Breast epithelium (tissue), 3 donors: ENCODE measurements at regions not wholly inside any gene's neighbourhood (a gene's known extent, or its start where the extent isn't known, plus 50 kb on each side); places are given as distances from the start of the nearest gene placed in this dataset.

ENCODE experiments used
- POLR2A ChIP-seq: fragments of 450-650 bp; IDR thresholded peaks from one replicate; pipeline ENCODE4 v1.6.1; 2016; ENCODE audit warnings: antibody characterized with exemption, mild to moderate bottlenecking, moderate library complexity
- POLR2AphosphoS5 ChIP-seq, 3 donors: sonication (generic); formaldehyde crosslinking; IDR thresholded peaks; one replicate each; pipeline ENCODE4 v1.6.1; 2017; ENCODE audit warnings: antibody characterized with exemption in 3 of 3

- TF ChIP-seq POLR2AphosphoS5 (IDR thresholded peaks at IDR 0.05) (no peak), POLR2A (no peak)
These were observed 110.1 kb downstream of the NRN1 start for GRCh38 chr6:5896476-5897200.
